ENCODE measurements at regions not wholly inside any gene's neighbourhood (a gene's known extent, or its start where the extent isn't known, plus 50 kb on each side); places are given as distances from the start of the nearest gene placed in this dataset.

- no peak for TF ChIP-seq CTCF (IDR thresholded peaks at IDR 0.05; ENCODE audit: borderline replicate concordance, insufficient read depth, low read depth, low read length)
- no peak overlapping the region for H3K4me3 ChIP-seq (ENCODE audit: low read depth, low read length)
Observed at GRCh38 chr20:23155141-23155590, 69.0 kb upstream of the CD93 start.

- H3K4me3 ChIP-seq (ENCODE audit: low read depth, low read length): no peak overlapping the region
- no peak for TF ChIP-seq CTCF (IDR thresholded peaks at IDR 0.05; ENCODE audit: borderline replicate concordance, insufficient read depth, low read depth, low read length)
Observed at GRCh38 chr20:23153696-23154341, 67.7 kb upstream of the CD93 start.

- no peak for TF ChIP-seq CTCF (IDR thresholded peaks at IDR 0.05; ENCODE audit: borderline replicate concordance, insufficient read depth, low read depth, low read length)
Observed at GRCh38 chr20:23152902-23153301, 66.8 kb upstream of the CD93 start.

GRCh38 chr20:23152308-23152892, 66.3 kb upstream of the CD93 start:
- TF ChIP-seq CTCF (IDR thresholded peaks at IDR 0.05; ENCODE audit: borderline replicate concordance, insufficient read depth, low read depth, low read length): no peak
- no peak overlapping the region for H3K4me3 ChIP-seq (ENCODE audit: low read depth, low read length)

More at GRCh38 chr20:23152902-23153301, 66.8 kb upstream of the CD93 start:
- no peak overlapping the region for H3K4me3 ChIP-seq (ENCODE audit: low read depth, low read length)

- H3K4me3 ChIP-seq (ENCODE audit: low read depth, low read length): no peak overlapping the region
- TF ChIP-seq CTCF (IDR thresholded peaks at IDR 0.05; ENCODE audit: borderline replicate concordance, insufficient read depth, low read depth, low read length): no peak
Observed at GRCh38 chr20:23151885-23152284, 65.8 kb upstream of the CD93 start.

GRCh38 chr20:23151008-23151703, 65.0 kb upstream of the CD93 start:
- no peak overlapping the region for H3K4me3 ChIP-seq (ENCODE audit: low read depth, low read length)
- no peak for TF ChIP-seq CTCF (IDR thresholded peaks at IDR 0.05; ENCODE audit: borderline replicate concordance, insufficient read depth, low read depth, low read length)
